ENCODE measurements at regions not wholly inside any gene's neighbourhood (a gene's known extent, or its start where the extent isn't known, plus 50 kb on each side); places are given as distances from the start of the nearest gene placed in this dataset.
"Not testable (repeated sequence)": the region's sequence is repeated elsewhere in the genome, so short reads cannot be mapped to it uniquely, and the experiment has no call there.

- Histone ChIP-seq H3K36me3 (no peaks in the 10 kb centered on the region), H3K4me3 (replicated peaks in 1 of 3) (no peak overlapping the region), H3K9me3 (no peaks in the 10 kb centered on the region), H3K27ac (no peak overlapping the region), H3K27me3 (no peaks in the 10 kb centered on the region), H3K4me1 (no peaks in the 10 kb centered on the region)
- no peak for DNase-seq
- WGBS, 2 donors = 68 to 72% methylated on average over 6 of the region's 6 CpGs
- intact Hi-C loops (cut with DNase I) = no loop called here
- TF ChIP-seq POLR2A (IDR thresholded peaks at IDR 0.05) (no peak), CTCF (IDR thresholded peaks at IDR 0.05) (no peak)
These were observed 580.9 kb upstream of the B3GAT1 start for GRCh38 chr11:134992981-134993380.

- no peak overlapping the region for H3K4me3 ChIP-seq (replicated peaks in 1 of 3)
- no peak overlapping the region for H3K27ac ChIP-seq
- H3K27me3 ChIP-seq = no peaks in the 10 kb centered on the region
- no peaks in the 10 kb centered on the region for H3K36me3 ChIP-seq
- no peaks in the 10 kb centered on the region for H3K9me3 ChIP-seq
- H3K4me1 ChIP-seq = no peaks in the 10 kb centered on the region
- intact Hi-C loops (cut with DNase I) = no loop called here
- TF ChIP-seq POLR2A (IDR thresholded peaks at IDR 0.05) (no peak), CTCF (IDR thresholded peaks at IDR 0.05) (no peak)
- 60 to 72% methylated on average over 3 to 4 of the region's 4 CpGs for WGBS, 2 donors
- DNase-seq = no peak
These were observed 576.5 kb upstream of the B3GAT1 start for GRCh38 chr11:134988495-134988894.

- TF ChIP-seq POLR2A (IDR thresholded peaks at IDR 0.05) (no peak), CTCF (IDR thresholded peaks at IDR 0.05) (no peak)
- no peak overlapping the region for H3K27ac ChIP-seq
- no peak for DNase-seq
- no peaks in the 10 kb centered on the region for H3K27me3 ChIP-seq
- H3K4me1 ChIP-seq = no peaks in the 10 kb centered on the region
- intact Hi-C loops (cut with DNase I) = no loop called here
- 74 to 80% methylated on average over 8 of the region's 8 CpGs for WGBS, 2 donors
- H3K9me3 ChIP-seq = no peaks in the 10 kb centered on the region
- no peaks in the 10 kb centered on the region for H3K36me3 ChIP-seq
- H3K4me3 ChIP-seq (replicated peaks in 1 of 3) = no peak overlapping the region
These were observed 575.8 kb upstream of the B3GAT1 start for GRCh38 chr11:134987822-134988221.

DNA sequence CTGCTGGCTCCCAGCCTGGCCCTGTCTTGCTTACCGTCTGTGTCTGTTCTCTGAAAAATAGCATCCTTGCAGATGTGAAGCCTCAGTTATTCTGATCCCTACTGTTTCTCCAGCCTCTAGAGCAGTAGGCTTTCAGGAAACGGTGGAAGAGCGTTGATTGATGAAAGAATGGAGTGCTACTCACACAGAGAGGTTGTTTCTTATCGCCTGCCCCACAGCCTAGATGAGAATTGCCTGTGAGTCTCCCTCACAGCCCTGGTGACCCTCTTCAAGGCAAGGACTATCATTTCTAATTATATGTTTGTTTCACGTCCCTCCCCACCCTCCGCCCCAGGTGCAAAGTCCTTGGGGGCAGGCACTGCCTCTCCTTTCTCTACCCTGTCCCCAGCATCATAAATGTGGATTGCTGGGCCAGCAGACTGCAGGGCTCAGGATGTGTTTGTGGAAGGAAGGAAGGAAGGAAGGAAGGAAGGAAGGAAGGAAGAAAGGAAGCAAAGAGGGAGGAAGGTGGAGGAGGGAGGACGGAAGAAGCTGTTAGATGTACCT, 575.3 kb upstream of the B3GAT1 start:
- no peak overlapping the region for H3K27ac ChIP-seq
- H3K27me3 ChIP-seq = no peaks in the 10 kb centered on the region
- intact Hi-C loops (cut with DNase I) = no loop called here
- no peak for TF ChIP-seq CTCF (IDR thresholded peaks at IDR 0.05)
- 68 to 71% methylated on average over 7 of the region's 7 CpGs for WGBS, 2 donors
- H3K36me3 ChIP-seq = no peaks in the 10 kb centered on the region
- no peak overlapping the region for H3K4me3 ChIP-seq (replicated peaks in 1 of 3)
- no peaks in the 10 kb centered on the region for H3K9me3 ChIP-seq
- no peaks in the 10 kb centered on the region for H3K4me1 ChIP-seq
- no peak for DNase-seq

GRCh38 chr11:134984421-134984820, 572.4 kb upstream of the B3GAT1 start:
- H3K36me3 ChIP-seq = no peaks in the 10 kb centered on the region
- intact Hi-C loops (cut with DNase I) = no loop called here
- DNase-seq = no peak
- no peak overlapping the region for H3K4me3 ChIP-seq (replicated peaks in 1 of 3)
- TF ChIP-seq POLR2A (IDR thresholded peaks at IDR 0.05) = no peak
- TF ChIP-seq CTCF (IDR thresholded peaks at IDR 0.05) = no peak
- H3K27me3 ChIP-seq = no peaks in the 10 kb centered on the region
- no peak overlapping the region for H3K27ac ChIP-seq
- no peaks in the 10 kb centered on the region for H3K9me3 ChIP-seq
- no peaks in the 10 kb centered on the region for H3K4me1 ChIP-seq
- 83 to 86% methylated on average over 8 of the region's 8 CpGs for WGBS, 2 donors

GRCh38 chr11:134982432-134982831, 570.4 kb upstream of the B3GAT1 start:
- H3K9me3 ChIP-seq; H3K27ac ChIP-seq; DNase-seq; H3K27me3 ChIP-seq; H3K36me3 ChIP-seq; H3K4me1 ChIP-seq; H3K4me3 ChIP-seq (replicated peaks in 1 of 3); intact Hi-C loops (cut with DNase I): not testable (repeated sequence)
- WGBS, 2 donors = 86 to 91% methylated on average over 8 of the region's 8 CpGs

Measured in thyroid gland (tissue), 4 donors.